ENCODE measurements at regions not wholly inside any gene's neighbourhood (a gene's known extent, or its start where the extent isn't known, plus 50 kb on each side); places are given as distances from the start of the nearest gene placed in this dataset.

DNA sequence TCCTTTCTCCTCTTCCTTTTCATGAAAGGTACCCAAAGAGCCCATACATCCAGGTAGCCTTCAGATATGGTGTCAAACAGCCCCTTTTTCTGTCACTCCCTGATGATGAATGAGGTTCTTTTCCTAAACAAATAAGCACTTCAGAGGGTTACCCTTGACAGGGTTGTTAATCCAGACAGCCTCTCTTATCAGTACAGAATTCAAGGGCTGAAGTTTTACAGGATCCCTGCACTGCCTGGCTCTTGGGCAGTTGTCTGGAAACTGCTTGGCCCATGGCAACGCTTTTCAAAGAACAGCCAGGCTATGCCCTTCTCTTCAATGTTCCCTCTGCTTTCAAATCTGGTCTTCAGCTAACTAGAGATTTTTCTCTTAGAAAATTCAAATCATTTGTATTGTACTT lies 352.6 kb upstream of the FAM241A start:
- TF ChIP-seq, protein P1, sequence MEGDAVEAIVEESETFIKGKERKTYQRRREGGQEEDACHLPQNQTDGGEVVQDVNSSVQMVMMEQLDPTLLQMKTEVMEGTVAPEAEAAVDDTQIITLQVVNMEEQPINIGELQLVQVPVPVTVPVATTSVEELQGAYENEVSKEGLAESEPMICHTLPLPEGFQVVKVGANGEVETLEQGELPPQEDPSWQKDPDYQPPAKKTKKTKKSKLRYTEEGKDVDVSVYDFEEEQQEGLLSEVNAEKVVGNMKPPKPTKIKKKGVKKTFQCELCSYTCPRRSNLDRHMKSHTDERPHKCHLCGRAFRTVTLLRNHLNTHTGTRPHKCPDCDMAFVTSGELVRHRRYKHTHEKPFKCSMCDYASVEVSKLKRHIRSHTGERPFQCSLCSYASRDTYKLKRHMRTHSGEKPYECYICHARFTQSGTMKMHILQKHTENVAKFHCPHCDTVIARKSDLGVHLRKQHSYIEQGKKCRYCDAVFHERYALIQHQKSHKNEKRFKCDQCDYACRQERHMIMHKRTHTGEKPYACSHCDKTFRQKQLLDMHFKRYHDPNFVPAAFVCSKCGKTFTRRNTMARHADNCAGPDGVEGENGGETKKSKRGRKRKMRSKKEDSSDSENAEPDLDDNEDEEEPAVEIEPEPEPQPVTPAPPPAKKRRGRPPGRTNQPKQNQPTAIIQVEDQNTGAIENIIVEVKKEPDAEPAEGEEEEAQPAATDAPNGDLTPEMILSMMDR (IDR thresholded peaks at IDR 0.05; ENCODE audit: low read length): no peak
- TF ChIP-seq EZH2phosphoT487 (IDR thresholded peaks at IDR 0.05; ENCODE audit: low read length) (no peak), EZH2 (optimal IDR thresholded peaks at IDR 0.05; ENCODE audit: low read depth, low read length) (no peak)

Data from MM.1S (cell line).